ENCODE measurements at regions not wholly inside any gene's neighbourhood (a gene's known extent, or its start where the extent isn't known, plus 50 kb on each side); places are given as distances from the start of the nearest gene placed in this dataset.

DNA sequence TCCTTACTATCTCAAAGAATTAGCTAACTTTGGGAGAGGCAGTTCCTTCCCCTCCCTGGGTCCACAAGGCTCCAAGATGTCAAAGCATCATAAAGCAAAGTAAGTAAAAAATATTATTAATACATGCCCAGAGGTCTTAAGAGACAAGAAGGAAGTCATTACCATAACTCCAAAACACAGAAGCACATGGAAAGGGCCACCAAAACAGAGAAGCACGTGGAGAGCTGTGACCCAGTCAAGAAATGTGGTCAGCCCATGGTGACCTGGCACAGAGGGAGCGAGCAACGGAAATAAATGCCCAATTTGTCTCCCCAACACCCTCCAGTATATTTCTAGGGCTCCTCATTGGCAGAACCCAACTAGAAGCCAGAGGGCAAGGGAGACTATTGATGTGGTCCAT is 277.5 kb upstream of the API5 start:
- no peak for TF ChIP-seq EZH2phosphoT487 (IDR thresholded peaks at IDR 0.05; ENCODE audit: borderline replicate concordance, low read depth, low read length)
- TF ChIP-seq, protein P1, sequence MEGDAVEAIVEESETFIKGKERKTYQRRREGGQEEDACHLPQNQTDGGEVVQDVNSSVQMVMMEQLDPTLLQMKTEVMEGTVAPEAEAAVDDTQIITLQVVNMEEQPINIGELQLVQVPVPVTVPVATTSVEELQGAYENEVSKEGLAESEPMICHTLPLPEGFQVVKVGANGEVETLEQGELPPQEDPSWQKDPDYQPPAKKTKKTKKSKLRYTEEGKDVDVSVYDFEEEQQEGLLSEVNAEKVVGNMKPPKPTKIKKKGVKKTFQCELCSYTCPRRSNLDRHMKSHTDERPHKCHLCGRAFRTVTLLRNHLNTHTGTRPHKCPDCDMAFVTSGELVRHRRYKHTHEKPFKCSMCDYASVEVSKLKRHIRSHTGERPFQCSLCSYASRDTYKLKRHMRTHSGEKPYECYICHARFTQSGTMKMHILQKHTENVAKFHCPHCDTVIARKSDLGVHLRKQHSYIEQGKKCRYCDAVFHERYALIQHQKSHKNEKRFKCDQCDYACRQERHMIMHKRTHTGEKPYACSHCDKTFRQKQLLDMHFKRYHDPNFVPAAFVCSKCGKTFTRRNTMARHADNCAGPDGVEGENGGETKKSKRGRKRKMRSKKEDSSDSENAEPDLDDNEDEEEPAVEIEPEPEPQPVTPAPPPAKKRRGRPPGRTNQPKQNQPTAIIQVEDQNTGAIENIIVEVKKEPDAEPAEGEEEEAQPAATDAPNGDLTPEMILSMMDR (conservative IDR thresholded peaks at IDR 0.05; ENCODE audit: low read length): no peak
- Histone ChIP-seq H2AFZ (ENCODE audit: low read length) (no peak overlapping the region), H3K4me1 (ENCODE audit: insufficient read depth, low read length, poor library complexity, severe bottlenecking) (no peaks in the 10 kb centered on the region), H3K9me3 (ENCODE audit: low read length) (no peaks in the 10 kb centered on the region), H4K20me1 (ENCODE audit: insufficient read depth, low read length) (no peaks in the 10 kb centered on the region), H3K79me2 (ENCODE audit: insufficient read depth, low read depth, low read length) (no peaks in the 10 kb centered on the region), H3K4me2 (ENCODE audit: low read length) (no peak overlapping the region), H3K36me3 (ENCODE audit: insufficient read depth, low read length) (no peaks in the 10 kb centered on the region), H3K27ac (ENCODE audit: low read depth, low read length, poor library complexity, severe bottlenecking) (no peak overlapping the region), H3K4me3 (ENCODE audit: low read depth, low read length, poor library complexity, severe bottlenecking) (no peak overlapping the region), H3K9me2 (ENCODE audit: insufficient read depth, low read length) (no peaks in the 10 kb centered on the region)
- DNase-seq (ENCODE audit: low spot score): no peak
- ChIA-PET POLR2A (no interaction called here), CTCF (ENCODE audit: unreplicated experiment) (no interaction called here)
- BruUV-seq (replicated peaks): no TSS peak
- intact Hi-C loops (cut with micrococcal nuclease; ENCODE audit: unreplicated experiment): no loop called here

DNA sequence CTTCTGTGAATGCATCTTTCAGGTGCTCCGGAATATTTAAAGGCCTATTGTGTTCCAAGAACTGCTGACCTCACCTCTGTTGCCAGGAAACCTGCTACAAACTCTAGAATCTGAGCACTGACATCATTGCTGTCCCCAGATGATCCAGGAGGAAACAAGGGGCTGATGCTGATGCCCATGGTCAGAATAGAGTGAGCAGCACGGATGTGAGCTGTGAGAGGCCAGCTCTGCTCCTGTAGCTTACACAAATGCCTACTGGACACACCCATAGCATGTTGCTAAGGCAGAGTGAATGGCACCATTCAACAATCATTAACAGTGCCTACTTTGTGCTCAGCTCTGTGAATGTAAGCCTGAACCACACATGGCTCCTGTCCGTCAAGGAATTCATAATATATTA is 276.7 kb upstream of the API5 start:
- ChIA-PET POLR2A (no interaction called here), CTCF (ENCODE audit: unreplicated experiment) (no interaction called here)
- intact Hi-C loops (cut with micrococcal nuclease; ENCODE audit: unreplicated experiment): no loop called here
- no TSS peak for BruUV-seq (replicated peaks)
- no peak for TF ChIP-seq EZH2phosphoT487 (IDR thresholded peaks at IDR 0.05; ENCODE audit: borderline replicate concordance, low read depth, low read length)
- TF ChIP-seq, protein P1 (conservative IDR thresholded peaks at IDR 0.05; ENCODE audit: low read length): no peak
- H3K36me3 ChIP-seq (ENCODE audit: insufficient read depth, low read length): no peaks in the 10 kb centered on the region
- H3K79me2 ChIP-seq (ENCODE audit: insufficient read depth, low read depth, low read length): no peaks in the 10 kb centered on the region
- H3K27ac ChIP-seq (ENCODE audit: low read depth, low read length, poor library complexity, severe bottlenecking): no peak overlapping the region
- DNase-seq (ENCODE audit: low spot score): no peak
- H2AFZ ChIP-seq (ENCODE audit: low read length): no peak overlapping the region
- no peaks in the 10 kb centered on the region for H3K9me2 ChIP-seq (ENCODE audit: insufficient read depth, low read length)
- no peaks in the 10 kb centered on the region for H3K4me1 ChIP-seq (ENCODE audit: insufficient read depth, low read length, poor library complexity, severe bottlenecking)
- H3K4me3 ChIP-seq (ENCODE audit: low read depth, low read length, poor library complexity, severe bottlenecking): no peak overlapping the region
- H4K20me1 ChIP-seq (ENCODE audit: insufficient read depth, low read length): no peaks in the 10 kb centered on the region
- no peaks in the 10 kb centered on the region for H3K9me3 ChIP-seq (ENCODE audit: low read length)
- no peak overlapping the region for H3K4me2 ChIP-seq (ENCODE audit: low read length)

- Histone ChIP-seq H3K9me2 (ENCODE audit: insufficient read depth, low read length) (no peaks in the 10 kb centered on the region), H3K9me3 (ENCODE audit: low read length) (no peaks in the 10 kb centered on the region), H4K20me1 (ENCODE audit: insufficient read depth, low read length) (no peaks in the 10 kb centered on the region), H3K4me1 (ENCODE audit: insufficient read depth, low read length, poor library complexity, severe bottlenecking) (no peaks in the 10 kb centered on the region), H3K4me2 (ENCODE audit: low read length) (no peak overlapping the region), H3K4me3 (ENCODE audit: low read depth, low read length, poor library complexity, severe bottlenecking) (no peak overlapping the region), H3K36me3 (ENCODE audit: insufficient read depth, low read length) (no peaks in the 10 kb centered on the region), H2AFZ (ENCODE audit: low read length) (no peak overlapping the region), H3K79me2 (ENCODE audit: insufficient read depth, low read depth, low read length) (no peaks in the 10 kb centered on the region), H3K27ac (ENCODE audit: low read depth, low read length, poor library complexity, severe bottlenecking) (no peak overlapping the region)
- DNase-seq (ENCODE audit: low spot score): no peak
- intact Hi-C loops (cut with micrococcal nuclease; ENCODE audit: unreplicated experiment): no loop called here
- no TSS peak for BruUV-seq (replicated peaks)
- CTCF ChIA-PET (ENCODE audit: unreplicated experiment): no interaction called here
- TF ChIP-seq, protein P1 (conservative IDR thresholded peaks at IDR 0.05; ENCODE audit: low read length): no peak
- TF ChIP-seq EZH2phosphoT487 (IDR thresholded peaks at IDR 0.05; ENCODE audit: borderline replicate concordance, low read depth, low read length): no peak
- POLR2A ChIA-PET: interaction anchor here (0.6 kb wide), 1 partner anchor 30 kb away, joined by 3 read pairs; no protein-coding TSS in a partner anchor
Observed at GRCh38 chr11:43053638-43054412, 258.0 kb upstream of the API5 start.

Data from OCI-LY7 (cell line).